Nephron (organoid): ENCODE measurements at regions not wholly inside any gene's neighbourhood (a gene's known extent, or its start where the extent isn't known, plus 50 kb on each side); places are given as distances from the start of the nearest gene placed in this dataset.

Experiments
- H3K27ac Mint-ChIP-seq, 3 experiments: 2 replicates each; pipeline ENCODE4 v1.8.0; 2020; ENCODE audit warnings: mixed read lengths in 3 of 3, mild to moderate bottlenecking in 2 of 3, moderate library complexity in 1 of 3
- H3K27me3 Mint-ChIP-seq: 2 replicates; pipeline ENCODE4 v1.8.0; 2021; ENCODE audit warnings: low read depth, mild to moderate bottlenecking, moderate library complexity, mixed read lengths
- H3K36me3 Mint-ChIP-seq: 2 replicates; pipeline ENCODE4 v1.8.0; 2020; ENCODE audit warnings: low read depth, mixed read lengths
- H3K4me1 Mint-ChIP-seq: 2 replicates; pipeline ENCODE4 v1.8.0; 2020; ENCODE audit warnings: mixed read lengths
- H3K4me3 Mint-ChIP-seq, 3 experiments: 2 replicates each; pipeline ENCODE4 v1.8.0; 2020; ENCODE audit warnings: mild to moderate bottlenecking in 3 of 3, mixed read lengths in 3 of 3, moderate library complexity in 2 of 3
- H3K9me3 Mint-ChIP-seq: 2 replicates; pipeline ENCODE4 v1.8.0; 2020; ENCODE audit warnings: mixed read lengths
- TF ChIP-seq, protein P1 (sequence below), 3 experiments: fragments of 200-600 bp; sonication (generic); IDR thresholded peaks; one replicate each; pipeline ENCODE4 v1.5.0; 2021; ENCODE audit warnings: antibody characterized with exemption in 3 of 3; ENCODE audit not compliant: unreplicated experiment in 3 of 3

DNA sequence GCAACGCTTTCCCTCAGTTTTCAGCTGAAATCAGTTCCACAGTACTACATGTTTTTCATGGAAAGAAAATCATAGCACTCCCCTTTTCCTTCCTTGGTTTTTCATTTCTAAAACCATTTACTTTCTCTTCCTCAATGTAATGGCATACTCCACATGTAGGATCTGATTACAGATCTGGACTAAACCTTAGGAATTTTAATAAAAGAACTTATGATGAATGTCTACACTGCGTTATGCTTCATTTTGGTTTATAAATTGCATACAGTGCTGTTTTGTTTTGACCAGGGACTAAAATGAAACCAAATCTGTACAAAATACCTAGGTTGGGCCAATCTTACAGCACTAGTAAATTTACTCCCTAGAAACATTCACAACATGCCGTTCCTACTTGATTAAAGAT lies 589.9 kb downstream of the TBC1D4 start:
- no peaks in the 10 kb centered on the region for H3K36me3 Mint-ChIP-seq
- H3K4me1 Mint-ChIP-seq: peaks cover 16% of the 10 kb centered on the region
- peak overlapping the region; percentile 51 to 91 (median 78) for H3K27ac Mint-ChIP-seq
- no peaks in the 10 kb centered on the region for H3K9me3 Mint-ChIP-seq
- H3K27me3 Mint-ChIP-seq: no peaks in the 10 kb centered on the region
- TF ChIP-seq, protein P1, sequence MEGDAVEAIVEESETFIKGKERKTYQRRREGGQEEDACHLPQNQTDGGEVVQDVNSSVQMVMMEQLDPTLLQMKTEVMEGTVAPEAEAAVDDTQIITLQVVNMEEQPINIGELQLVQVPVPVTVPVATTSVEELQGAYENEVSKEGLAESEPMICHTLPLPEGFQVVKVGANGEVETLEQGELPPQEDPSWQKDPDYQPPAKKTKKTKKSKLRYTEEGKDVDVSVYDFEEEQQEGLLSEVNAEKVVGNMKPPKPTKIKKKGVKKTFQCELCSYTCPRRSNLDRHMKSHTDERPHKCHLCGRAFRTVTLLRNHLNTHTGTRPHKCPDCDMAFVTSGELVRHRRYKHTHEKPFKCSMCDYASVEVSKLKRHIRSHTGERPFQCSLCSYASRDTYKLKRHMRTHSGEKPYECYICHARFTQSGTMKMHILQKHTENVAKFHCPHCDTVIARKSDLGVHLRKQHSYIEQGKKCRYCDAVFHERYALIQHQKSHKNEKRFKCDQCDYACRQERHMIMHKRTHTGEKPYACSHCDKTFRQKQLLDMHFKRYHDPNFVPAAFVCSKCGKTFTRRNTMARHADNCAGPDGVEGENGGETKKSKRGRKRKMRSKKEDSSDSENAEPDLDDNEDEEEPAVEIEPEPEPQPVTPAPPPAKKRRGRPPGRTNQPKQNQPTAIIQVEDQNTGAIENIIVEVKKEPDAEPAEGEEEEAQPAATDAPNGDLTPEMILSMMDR (IDR thresholded peaks at IDR 0.05; ENCODE audit: unreplicated experiment in 3 of 3): no peak
- no peak overlapping the region for H3K4me3 Mint-ChIP-seq

DNA sequence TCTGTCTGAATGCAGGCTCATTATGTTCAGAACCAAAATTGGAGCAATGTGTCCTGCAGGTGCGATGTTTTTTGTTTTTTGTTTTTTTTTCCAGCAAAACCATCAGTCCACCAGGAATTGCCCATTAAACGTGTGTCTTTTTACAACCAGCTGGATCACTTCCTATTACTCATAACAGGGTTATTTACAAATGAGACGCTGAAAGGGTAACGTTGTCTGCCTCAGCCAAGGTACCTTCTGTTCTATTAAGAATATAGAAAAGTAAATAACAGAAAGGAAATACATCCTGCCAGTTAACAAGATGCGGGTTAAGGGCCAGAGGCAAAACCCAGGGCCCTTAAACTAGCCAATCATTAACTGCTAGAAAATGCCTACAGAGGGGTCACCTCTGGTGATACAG lies 590.4 kb downstream of the TBC1D4 start:
- Mint-ChIP-seq H3K4me3 (no peak overlapping the region), H3K36me3 (no peaks in the 10 kb centered on the region), H3K27ac (peak overlapping the region; percentile 51 to 91 (median 78)), H3K27me3 (no peaks in the 10 kb centered on the region), H3K4me1 (peaks cover 16% of the 10 kb centered on the region), H3K9me3 (no peaks in the 10 kb centered on the region)
- TF ChIP-seq, protein P1 (IDR thresholded peaks at IDR 0.05; ENCODE audit: unreplicated experiment in 3 of 3): no peak

DNA sequence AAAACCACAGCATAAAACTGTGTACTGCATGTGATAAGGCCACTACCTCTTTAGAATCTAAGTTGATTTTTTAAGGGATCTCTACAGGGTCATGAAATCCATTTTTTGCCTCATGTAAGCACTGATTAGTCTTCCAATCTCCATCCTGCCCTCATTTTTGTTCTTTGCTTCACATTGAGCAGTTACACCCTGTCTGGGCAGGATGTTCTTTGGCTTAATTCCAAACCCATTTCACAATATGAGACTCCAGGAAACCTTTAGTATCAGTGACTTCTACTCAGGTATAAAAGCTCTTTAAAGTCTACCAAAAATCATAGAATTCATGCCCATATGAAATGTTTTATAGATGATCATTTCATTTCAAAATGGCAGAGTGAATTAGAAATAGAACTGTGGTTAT lies 592.6 kb downstream of the TBC1D4 start:
- Mint-ChIP-seq H3K27me3 (no peaks in the 10 kb centered on the region), H3K9me3 (no peaks in the 10 kb centered on the region), H3K4me1 (peaks cover 16% of the 10 kb centered on the region), H3K4me3 (no peak overlapping the region), H3K27ac (no peak overlapping the region), H3K36me3 (no peaks in the 10 kb centered on the region)
- TF ChIP-seq, protein P1 (IDR thresholded peaks at IDR 0.05; ENCODE audit: unreplicated experiment in 3 of 3): no peak

DNA sequence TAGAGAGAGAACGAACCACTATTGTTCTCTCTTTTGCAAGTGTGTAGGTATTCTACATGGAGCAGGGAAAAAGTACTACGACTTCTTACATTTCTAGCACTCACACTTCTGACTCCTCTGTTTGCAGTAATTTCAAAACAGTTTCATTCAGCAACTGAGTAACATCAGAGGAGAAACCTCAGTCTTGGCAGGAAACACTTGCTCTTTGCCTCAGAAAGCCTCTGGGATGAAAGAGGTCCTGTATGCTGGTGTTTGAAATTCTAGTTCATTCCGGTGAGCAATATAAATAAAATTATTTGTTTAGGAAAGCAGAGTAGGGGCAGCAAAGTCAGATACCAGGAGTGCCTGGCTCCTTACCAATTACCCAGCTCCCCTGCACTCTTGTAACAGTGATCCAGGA lies 595.5 kb downstream of the TBC1D4 start:
- TF ChIP-seq, protein P1 (IDR thresholded peaks at IDR 0.05; ENCODE audit: unreplicated experiment in 3 of 3): no peak
- Mint-ChIP-seq H3K27ac (no peak overlapping the region), H3K4me1 (peaks cover 3% of the 10 kb centered on the region), H3K36me3 (no peaks in the 10 kb centered on the region), H3K4me3 (no peak overlapping the region), H3K27me3 (no peaks in the 10 kb centered on the region), H3K9me3 (no peaks in the 10 kb centered on the region)

DNA sequence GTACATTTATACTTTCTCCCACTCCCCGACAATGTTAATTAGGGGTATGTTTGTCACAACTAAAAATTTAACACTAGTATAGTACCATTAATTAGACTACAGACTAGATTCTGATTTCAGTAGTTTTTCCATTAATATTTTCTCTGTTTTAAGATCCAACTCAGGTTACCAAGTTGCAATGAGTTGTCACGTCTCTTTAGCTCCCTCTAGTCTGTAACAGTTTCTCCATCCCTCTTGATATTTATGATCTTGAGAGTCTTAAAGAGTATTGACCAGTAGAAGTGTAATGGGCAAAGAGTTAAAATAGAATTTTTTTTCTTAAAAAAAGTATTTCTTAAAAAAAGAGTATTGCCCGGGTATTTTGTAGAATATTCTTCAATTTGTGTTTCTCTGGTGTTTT lies 598.1 kb downstream of the TBC1D4 start:
- TF ChIP-seq, protein P1 (IDR thresholded peaks at IDR 0.05; ENCODE audit: unreplicated experiment in 3 of 3): peak in 2 of 3 experiments; percentile 12 to 20
- Mint-ChIP-seq H3K4me3 (no peak overlapping the region), H3K27me3 (no peaks in the 10 kb centered on the region), H3K36me3 (no peaks in the 10 kb centered on the region), H3K27ac (no peak overlapping the region), H3K4me1 (no peaks in the 10 kb centered on the region), H3K9me3 (peaks cover 6% of the 10 kb centered on the region)

DNA sequence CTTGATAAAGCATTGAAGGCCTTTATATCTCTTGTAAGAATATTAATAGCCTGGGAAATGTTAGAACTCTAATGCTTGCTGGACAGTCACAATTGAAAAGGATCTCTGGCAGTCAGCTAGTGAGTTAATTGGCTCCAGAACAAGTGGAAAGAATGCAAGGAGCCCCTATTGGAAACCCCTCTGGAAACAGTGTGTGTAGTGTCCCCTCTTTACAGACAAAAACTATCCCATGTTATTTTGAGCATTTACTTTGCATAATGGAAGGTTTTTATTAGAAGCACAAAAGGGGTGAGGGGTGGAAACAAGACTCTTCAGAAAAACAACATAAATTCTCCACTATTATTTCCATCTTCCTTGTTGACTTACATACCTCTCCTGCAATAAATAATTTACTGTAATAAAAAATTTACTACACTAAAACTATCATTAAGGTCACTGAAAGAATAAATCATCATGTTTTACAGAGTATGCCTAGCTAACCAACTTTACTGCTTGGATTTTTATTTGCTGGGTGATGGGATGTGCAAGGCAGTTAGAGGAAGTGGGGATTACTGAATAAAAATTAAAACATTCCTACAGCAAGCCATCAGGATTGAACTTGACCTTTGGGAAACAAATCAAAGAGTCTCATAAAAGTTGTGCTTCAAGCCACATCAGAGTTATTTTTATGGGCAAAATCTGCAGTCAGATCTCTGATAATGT lies 610.4 kb downstream of the TBC1D4 start:
- no peaks in the 10 kb centered on the region for H3K27me3 Mint-ChIP-seq
- TF ChIP-seq, protein P1 (IDR thresholded peaks at IDR 0.05; ENCODE audit: unreplicated experiment in 3 of 3): no peak
- H3K9me3 Mint-ChIP-seq: peaks cover 25% of the 10 kb centered on the region

More for the DNA sequence above, 610.4 kb downstream of the TBC1D4 start:
- Mint-ChIP-seq H3K4me3 (no peak overlapping the region), H3K36me3 (peaks cover 15% of the 10 kb centered on the region), H3K27ac (peak overlapping the region in 2 of 3 experiments; percentile 14 to 76), H3K4me1 (peaks cover 9% of the 10 kb centered on the region)
